HT-29 (cell line): ENCODE measurements at regions not wholly inside any gene's neighbourhood (a gene's known extent, or its start where the extent isn't known, plus 50 kb on each side); places are given as distances from the start of the nearest gene placed in this dataset.
"Not testable (repeated sequence)": the region's sequence is repeated elsewhere in the genome, so short reads cannot be mapped to it uniquely, and the experiment has no call there.

Experiments
- DNase-seq: peaks from one replicate; pipeline ENCODE4 v3.0.0-alpha.2; 2015; ENCODE audit warnings: low spot score

DNA sequence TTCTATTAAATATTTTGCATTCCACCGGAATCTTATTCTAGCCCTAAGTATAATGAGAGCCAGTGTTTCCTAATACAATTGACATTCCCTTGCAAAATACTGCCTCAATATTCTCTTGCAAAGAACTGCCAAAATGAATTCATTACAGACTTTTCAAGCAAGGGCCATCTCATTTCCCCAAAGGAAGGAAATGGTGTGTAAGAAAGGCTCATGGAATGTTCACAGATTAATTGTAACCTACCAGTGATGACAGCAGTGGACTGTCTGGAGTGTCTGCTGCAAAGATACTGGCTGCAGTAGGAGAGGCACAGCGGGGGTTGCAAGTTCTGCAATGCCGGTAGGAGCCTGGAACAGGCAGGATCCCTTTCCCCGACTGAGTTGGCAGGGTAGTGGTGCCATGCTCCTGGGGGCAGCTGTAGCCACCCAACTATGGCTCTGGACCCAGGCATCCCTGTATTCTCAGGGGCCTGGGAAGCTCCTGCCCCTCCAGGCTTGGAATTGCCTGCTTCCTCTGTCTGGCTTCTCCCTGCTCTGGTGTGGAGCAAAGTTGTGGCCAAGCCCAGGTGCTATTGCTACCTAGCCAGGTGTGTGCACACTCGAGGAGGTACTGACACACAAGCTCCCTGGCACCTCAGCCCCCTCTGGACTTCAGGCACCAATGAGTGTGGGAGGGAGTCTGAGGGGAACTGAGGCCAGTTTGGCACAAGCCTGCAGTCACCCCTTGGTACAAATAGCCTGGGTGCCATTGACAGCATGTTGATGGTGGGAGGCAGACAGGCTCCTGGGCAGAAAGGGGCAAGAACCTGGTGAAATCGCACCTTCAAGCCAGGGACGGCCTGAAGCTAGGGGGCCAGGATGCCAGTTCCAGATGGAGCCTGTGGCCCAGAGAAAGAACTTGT is 1371.0 kb downstream of the KCNT2 start:
- DNase-seq: no peak

DNA sequence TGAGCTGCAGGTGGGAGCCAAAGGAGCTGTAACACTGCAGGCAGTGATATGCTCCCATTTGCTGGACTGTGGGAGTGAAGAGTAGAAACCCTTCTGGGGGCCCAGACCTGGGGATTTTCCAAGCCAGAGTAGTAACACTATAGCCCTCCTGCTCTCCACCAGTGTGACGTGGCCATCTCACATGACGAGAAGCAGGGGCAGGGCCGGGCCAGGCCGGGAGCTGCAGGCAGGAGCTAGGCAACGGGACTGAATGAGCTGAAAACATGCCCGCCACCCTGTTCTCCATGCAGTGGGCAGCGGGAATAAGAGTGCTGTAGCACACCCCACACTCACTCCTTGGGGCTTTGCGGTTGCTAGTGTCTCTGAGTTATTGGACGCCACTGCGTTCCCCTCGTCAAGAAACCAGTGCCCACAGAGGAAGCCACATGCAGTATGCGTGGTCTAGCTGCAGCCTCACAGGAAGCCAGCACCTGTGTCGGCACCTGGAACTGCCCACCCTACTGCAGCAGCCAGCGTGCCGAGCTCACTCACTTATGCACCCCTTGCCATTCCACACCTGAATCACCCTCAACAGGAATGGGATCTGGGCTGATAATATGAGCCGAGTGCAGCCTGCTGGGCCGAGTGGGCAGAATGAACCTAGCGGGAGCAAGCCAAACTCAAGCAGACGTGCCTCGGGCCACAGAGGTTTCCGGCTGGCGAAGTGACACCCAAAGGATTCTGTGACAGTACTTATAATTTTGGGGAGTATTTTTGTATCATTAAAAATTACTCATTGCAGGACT is 1389.6 kb downstream of the KCNT2 start:
- DNase-seq: no peak

DNA sequence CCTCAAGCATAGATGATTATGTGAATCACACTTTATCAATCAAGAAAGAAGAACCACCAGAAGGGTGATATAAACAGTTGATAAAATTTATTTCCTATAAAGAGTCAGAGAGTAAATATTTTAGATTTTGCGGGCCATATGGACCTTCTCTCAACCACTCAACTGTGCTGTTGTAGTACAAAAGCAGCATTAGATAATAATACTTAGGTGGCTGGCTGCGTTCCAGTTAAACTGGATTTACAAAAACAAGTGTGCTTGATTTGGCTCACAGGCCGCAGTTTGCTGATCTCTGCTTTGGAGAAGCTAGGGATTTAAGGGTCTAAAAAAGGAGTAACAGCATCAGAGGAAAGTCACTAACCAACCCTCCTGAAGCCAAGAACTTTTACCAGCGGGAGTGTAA is 1406.0 kb downstream of the KCNT2 start:
- no peak for DNase-seq

DNA sequence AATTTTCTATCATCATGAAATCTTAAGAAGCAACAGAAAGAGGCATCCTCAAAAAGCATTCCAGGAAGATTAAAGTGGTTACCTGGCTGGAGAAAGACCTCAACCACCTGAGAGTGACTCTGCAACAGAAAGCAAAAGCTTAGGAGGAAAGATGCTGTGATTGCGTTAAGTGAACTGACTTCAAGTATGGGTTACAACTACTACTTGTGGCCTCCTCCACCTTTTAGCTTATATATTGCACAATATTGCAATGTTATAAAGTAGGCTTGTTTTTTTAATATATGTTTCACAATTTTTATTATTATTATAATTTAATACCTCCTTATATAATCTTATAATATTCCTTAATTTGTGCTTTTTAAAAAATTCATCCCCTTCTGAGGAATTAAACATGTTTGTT is 1407.5 kb downstream of the KCNT2 start:
- DNase-seq: no peak

DNA sequence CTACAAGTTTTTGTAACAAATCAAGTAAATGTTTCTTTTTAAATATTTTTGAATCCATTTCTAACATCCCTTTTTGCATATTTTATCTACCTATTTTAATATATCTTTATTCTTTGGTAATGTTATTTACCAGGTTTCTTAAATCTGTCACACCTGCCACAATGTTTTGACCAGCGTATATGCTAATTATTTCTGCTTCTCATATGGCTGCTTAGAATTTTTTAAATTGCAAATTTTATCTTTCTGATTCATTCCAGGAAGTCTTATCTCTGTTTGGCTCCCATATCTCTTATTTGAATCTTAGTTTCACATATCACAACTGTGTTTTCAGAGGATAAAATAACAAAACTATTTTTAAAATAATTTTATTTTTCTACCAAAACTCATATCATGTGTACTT is 1411.1 kb downstream of the KCNT2 start:
- DNase-seq: no peak

DNA sequence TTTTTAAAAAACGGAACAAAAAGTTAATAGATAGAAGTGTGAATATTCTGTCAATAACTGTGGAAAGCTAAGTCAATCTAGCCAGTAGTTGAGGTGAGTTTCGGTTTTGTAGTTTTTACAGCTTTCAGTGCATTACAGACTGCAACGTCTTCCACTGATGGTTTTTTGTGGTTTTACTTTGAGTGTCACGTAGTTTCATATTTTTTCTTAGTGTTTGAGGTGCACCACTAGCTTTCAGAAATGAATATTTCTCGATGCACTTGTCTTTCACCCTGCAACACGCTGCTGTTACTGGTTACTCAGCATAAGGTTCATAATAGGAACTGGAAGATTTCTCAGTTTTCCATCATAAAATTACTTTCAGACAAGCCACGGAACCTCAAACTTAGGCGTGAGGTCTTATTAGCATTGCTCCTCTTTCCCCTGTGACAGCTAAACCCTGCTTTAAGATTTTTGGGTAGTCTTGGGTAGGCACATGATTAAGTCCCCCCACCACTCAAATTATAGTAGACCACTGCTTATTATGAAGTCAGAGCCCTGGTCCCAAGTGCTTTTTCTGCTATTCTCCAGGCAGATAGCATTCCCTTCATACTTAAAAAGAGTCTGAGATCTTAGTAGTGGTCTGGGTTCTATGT is 1412.7 kb downstream of the KCNT2 start:
- no peak for DNase-seq

DNA sequence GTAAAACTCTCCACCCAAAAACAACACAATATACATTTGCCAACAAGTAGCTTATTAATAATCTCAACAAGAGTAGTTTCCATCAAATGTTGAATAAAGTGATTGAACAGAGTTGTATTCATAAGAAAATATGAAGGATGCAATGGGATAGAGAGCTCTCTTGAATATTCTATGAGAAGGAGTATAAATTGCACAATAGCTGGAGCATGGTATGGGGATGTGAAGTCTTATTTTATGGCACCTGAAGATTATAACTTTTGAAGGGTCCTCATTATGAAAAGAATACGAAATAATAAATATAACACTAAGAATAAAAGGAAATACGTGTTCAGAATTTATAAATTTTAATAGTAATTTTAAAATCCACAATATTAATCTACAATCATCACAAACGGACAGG is 1415.1 kb downstream of the KCNT2 start:
- no peak for DNase-seq

DNA sequence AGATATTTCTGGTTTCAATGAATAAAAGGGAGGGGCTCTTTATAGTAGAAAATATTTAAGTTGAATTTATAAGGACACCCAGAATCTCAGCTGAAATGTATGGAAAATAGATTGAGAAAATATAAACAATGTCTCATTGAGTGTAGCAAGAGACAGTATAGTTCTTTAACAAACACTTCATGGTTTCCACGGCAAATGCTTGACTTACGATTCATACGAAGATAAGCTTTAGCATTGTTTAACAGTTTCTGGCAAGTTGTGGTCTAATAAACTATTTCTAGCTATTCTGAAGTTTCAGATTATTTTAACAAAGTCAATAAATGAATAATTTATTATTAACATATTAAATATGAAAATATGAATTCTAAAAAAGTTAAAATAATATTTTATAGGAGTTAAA is 1419.4 kb downstream of the KCNT2 start:
- DNase-seq: no peak

DNA sequence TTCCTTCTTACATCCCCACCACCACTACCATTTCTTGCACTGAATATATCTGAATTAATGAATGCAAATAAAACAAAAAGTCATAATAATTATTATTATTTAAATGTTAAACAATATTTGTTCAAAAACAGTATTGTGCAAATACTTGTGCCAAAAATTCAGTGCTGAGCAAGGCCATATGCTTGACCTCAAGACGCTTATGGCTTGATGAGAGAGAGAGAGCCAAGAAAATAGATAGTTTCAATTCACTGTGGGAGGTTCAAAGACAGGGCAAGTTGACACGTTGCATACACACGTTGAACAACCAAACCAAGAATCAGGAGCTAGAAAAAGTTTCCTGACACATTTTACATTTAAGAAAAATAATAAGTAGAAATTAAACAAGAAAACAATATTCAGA is 1421.7 kb downstream of the KCNT2 start:
- no peak for DNase-seq

DNA sequence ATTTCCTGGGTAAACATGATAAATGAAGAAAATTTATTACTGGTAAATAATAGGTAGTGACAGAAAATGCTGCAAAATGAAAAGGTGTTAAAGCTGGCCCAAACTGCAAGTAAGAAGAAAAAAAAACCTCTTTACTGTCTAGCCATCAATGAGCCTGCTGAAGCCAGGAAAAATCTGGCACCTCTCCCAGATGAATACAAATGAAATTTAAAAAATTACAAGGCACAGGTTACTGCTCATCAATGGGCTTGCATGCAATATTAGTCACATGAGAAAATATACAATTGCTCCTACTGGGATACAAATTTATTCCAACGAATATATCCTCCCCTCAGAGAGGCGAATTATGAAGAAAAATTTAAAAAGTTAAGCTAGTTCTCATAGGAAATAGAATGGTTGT is 1422.5 kb downstream of the KCNT2 start:
- no peak for DNase-seq

DNA sequence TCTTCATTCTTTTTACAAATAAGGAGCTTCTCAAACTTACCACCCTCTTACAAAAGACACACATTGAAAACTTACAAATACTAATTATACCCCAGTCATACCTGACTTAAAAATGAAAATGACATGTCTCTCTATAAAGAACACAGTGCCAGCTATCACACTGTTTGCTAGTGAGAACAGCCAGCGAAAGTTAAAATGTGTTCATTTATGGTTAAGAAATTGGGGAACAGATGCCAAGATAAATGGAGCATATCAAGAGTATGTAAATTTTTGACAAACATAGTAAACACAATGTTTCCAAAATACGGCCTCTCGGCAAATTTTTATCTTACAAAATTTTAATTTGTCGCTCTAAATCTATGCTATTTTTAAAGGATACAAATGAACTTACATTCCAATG is 1422.9 kb downstream of the KCNT2 start:
- DNase-seq: no peak

DNA sequence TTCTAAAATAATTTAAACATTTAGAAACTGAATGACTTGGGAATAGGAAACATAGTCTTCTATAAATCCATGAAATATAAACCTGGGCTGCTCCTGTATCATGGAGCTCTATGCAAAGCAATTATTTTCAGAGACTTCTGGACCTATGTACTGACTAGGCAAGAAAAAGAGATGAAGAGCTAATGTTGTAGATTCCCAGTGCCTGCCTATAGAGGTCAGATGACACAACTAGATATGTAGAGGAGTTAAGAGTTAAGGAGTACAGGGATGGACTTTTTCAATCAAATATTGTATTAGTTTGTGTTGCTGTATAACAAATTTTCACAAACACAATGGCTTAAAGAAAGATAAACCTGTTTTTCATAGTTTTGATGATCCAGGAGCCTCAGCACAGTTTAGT is 1434.5 kb downstream of the KCNT2 start:
- no peak for DNase-seq

DNA sequence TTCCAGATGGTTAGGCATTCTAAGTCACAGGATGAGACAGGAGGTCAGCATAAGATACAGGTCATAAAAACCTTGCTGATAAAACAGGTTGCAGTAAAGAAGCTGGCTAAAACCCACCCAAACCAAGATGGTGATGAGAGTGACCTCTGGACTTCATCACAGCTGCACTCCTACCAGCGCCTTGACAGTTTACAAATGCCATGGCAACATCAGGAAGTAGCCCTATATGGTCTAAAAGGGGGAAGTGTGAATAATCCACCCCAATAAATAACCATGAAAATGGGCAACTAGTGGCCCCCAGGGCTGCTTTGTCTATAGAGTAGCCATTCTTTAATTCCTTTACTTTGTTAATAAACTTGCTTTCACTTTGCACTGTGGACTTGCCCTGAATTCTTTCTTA is 1448.4 kb downstream of the KCNT2 start:
- not testable (repeated sequence) for DNase-seq

DNA sequence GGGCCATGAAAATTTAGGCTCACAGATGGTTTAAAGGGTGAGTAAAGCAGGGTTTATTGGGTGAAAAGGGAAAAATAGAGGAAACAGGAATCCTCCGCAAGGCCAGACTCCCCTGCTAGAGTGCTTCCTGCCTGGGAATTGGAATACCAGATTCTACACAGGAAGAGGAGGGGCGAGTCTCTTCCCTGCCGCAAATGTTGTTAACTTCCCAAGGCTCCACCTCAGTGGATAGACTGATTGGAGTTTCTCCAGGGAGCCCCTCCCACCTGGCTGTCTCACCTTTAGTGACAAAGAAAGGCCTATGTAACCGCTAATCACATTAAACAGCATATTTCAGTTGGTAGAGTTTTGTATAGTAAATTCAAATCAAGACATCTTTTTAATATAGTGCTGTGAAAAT is 1450.1 kb downstream of the KCNT2 start:
- DNase-seq: no peak

DNA sequence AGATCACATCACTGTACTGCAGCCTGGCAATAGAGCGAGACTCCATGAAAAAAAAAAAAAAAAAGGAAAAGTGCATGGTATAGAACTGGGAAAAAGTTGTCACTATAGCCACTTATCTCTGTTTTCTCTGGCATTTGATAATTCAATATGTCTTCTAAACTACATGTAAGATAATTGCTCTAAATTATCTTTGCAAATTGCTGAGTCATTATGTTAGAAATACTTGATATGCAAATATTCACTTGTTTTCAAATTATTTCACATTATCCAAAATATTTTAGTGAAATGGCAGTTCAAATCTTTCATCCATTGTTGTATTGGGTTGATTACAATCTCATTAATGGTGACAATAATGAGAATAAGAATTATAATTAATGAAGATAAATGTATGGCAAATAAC is 1455.1 kb downstream of the KCNT2 start:
- no peak for DNase-seq

DNA sequence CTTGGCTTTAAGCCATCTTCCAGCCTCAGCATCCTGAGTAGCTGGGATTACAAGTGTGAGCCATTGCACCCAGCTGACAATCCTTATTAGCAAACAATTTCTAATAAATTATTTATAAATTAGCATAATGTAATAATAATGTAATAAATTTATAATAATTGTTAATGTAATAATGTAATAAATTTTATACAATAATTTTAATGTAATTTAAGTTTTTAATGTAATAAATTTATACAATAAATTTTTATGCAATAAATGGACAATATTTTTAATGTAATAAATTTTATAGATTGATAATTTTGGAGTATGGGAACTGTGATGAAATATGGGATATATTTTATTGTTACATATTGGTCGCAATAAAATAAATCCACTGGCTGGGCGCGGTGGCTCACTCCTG is 1457.5 kb downstream of the KCNT2 start:
- no peak for DNase-seq

DNA sequence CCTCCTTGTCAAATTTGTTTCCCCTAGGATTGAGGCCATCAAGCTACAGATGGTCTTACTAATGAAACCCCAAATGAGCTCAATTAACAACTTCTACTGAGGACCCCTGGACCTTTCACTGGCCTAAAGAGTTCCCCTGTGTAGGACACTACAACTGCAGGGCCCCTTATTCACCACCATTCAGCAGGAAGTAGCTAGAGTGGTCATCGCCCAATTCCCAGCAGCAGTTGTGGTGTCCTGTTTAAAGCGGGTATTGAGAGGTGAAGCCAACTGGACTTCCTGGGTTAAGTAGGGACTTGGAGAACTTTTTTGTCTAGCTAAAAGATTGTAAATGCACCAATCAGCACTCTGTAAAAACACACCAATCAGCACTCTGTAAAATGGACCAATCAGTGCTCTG is 1466.9 kb downstream of the KCNT2 start:
- no peak for DNase-seq

DNA sequence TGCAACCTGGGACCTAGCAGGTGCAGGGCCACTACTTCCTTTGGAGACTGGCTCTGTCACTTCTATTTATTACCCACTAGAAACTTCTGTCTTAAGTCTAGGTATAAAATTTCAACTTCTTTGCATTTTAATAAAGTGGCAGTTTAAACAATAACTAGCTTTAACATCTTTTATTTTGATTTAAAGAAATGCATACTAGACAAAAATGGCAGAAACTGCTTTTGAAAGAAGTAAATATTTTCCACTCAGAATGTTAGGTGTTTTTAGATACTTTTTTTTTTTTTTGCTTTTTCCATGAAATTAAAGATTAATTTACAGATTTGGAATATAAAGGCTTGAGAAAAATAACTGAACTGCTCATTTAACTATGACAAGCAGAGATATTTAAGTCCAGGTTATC is 1477.6 kb downstream of the KCNT2 start:
- no peak for DNase-seq

DNA sequence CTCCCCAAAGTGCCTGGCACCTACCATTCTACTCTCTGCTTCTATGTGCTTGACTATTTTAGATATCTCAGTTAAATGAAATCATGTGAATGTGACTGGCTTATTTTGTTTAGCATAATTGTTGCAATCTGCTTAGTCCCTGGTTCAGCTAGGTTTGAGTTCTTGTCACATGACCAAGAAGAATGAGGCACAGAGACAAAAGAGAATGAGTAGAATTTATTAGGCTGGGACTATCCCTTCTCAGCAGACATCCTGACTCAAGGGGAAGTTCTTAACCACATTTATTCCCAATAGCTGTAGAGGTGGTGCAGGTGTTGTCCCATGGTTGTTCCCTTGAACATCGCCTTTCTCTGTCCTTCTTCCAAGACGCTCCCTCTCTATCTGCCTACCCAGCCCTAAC is 1485.7 kb downstream of the KCNT2 start:
- no peak for DNase-seq

DNA sequence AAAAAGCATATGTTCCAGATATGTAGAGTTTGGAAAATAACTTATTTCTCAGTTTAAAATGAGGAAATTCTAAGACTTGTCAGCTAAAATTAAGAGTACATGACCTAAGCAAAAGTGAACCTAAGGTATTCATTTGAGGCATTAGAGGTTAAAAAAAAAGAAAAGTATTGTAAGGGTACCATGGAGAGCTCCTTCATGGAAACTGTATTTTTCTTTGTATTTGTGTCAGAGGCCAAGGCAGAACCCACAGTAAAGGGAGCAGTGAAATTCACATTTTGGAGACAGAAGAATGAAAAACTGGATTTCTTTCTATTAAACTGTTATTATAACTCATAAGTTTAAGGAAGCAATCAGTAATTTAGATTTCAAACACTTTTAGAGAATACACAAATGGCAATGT is 1494.8 kb downstream of the KCNT2 start:
- DNase-seq: no peak

DNA sequence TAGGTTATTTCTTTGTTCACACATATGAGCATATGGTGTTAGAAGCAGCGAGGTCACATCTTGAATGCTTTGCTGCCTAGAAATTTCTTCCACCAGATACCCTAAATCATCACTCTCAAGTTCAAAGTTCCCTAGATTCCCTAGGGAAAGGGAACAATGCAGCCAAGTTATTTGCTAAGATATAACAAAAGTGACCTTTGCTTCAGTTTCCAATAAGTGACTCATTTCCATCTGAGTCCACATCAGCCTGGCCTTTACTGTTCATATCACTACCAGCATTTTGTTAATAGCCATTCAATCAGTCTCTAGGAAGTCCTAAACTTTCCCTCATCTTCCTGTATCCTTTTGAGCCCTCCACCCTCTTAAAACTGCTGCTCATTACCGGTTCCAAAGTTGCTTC is 1502.5 kb downstream of the KCNT2 start:
- peak; percentile 4 for DNase-seq

DNA sequence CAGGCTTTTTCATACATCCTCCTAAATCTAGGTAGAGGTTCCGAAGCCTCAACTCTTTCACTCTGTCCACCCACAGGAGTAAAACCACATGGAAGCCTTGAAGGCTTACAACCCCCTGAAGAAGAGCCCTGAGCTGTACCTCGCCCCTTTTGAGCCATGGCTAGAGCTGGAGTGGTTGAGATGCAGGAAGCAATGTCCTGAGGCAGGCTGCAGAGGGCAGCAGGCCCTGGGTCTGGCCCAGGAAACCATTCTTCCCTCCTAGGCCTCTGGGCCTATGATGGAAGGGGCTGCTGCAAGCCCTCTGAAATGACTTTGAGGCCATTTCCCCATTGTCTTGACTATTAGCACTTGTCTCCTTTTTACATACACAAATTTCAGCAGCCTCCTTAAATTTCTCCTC is 1503.0 kb downstream of the KCNT2 start:
- no peak for DNase-seq

DNA sequence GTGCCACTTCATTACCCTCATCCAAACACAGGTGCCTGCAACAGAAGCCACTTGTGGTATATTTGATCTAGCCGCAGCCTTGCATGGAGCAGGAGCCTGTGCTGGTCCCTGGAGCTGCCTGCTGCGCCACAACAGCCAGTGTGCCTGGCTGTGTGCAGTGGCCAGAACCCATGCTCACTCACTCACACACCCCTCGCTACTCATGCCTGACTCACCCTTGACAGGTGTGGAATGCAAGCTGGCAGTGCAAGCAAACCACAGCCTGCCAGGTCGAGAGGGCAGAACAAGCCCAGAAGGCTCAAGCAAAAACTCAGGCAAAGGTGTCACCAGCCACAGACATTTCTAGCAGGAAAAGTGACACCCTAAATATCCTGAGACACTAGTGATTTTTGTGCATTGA is 1510.9 kb downstream of the KCNT2 start:
- peak; percentile 1 for DNase-seq
